Fibroblast of lung (primary cell): ENCODE measurements at regions not wholly inside any gene's neighbourhood (a gene's known extent, or its start where the extent isn't known, plus 50 kb on each side); places are given as distances from the start of the nearest gene placed in this dataset.
"Not testable (repeated sequence)": the region's sequence is repeated elsewhere in the genome, so short reads cannot be mapped to it uniquely, and the experiment has no call there.

ENCODE experiments used
- DNase-seq, 2 donors: peaks; one replicate each; pipeline versions ENCODE4 v3.0.0 to v3.0.0-alpha.2; 2010; ENCODE audit warnings: low read depth in 2 of 2
- H2AFZ ChIP-seq: 2 replicates; pipeline ENCODE4 v1.5.1; 2012; ENCODE audit warnings: low read length, control low read depth, inconsistent platforms
- H3K27ac ChIP-seq: 2 replicates; pipeline ENCODE4 v1.5.1; 2011; ENCODE audit warnings: low read length, control low read depth; ENCODE audit not compliant: insufficient read depth
- H3K27me3 ChIP-seq: 2 replicates; pipeline ENCODE4 v1.5.1; 2011; ENCODE audit warnings: mild to moderate bottlenecking, low read length; ENCODE audit not compliant: control insufficient read depth, insufficient read depth
- H3K36me3 ChIP-seq: 2 replicates; pipeline ENCODE4 v1.5.1; 2011; ENCODE audit warnings: low read length; ENCODE audit not compliant: control insufficient read depth, insufficient read depth
- H3K4me1 ChIP-seq: 2 replicates; pipeline ENCODE4 v1.5.1; 2011; ENCODE audit warnings: low read length; ENCODE audit not compliant: control insufficient read depth, insufficient read depth; ENCODE audit errors: extremely low read depth
- H3K4me2 ChIP-seq: 2 replicates; pipeline ENCODE4 v1.5.1; 2011; ENCODE audit warnings: low read length, control low read depth; ENCODE audit not compliant: insufficient read depth; ENCODE audit errors: extremely low read depth
- H3K4me3 ChIP-seq, 4 experiments: fragments of 200-600 bp in 1 of 4; sonication (generic) in 1 of 4; replicated peaks in 1 of 4; 2 replicates each; pipeline ENCODE4 v1.5.1; 2011 to 2016; ENCODE audit warnings: low read length in 4 of 4, low read depth in 3 of 4, mild to moderate bottlenecking in 3 of 4, control low read depth in 2 of 4, inconsistent platforms in 1 of 4, mixed read lengths in 1 of 4; ENCODE audit not compliant: insufficient read depth in 1 of 4; ENCODE audit errors: control extremely low read depth in 1 of 4
- H3K79me2 ChIP-seq: 2 replicates; pipeline ENCODE4 v1.5.1; 2012; ENCODE audit warnings: mild to moderate bottlenecking, low read length, inconsistent platforms; ENCODE audit not compliant: control insufficient read depth, insufficient read depth
- H3K9ac ChIP-seq: 2 replicates; pipeline ENCODE4 v1.5.1; 2011; ENCODE audit warnings: mild to moderate bottlenecking, low read length, control low read depth; ENCODE audit not compliant: insufficient read depth
- H3K9me3 ChIP-seq: 2 replicates; pipeline ENCODE4 v1.5.1; 2012; ENCODE audit warnings: low read depth, low read length; ENCODE audit not compliant: control insufficient read depth, insufficient read depth
- H4K20me1 ChIP-seq: 2 replicates; pipeline ENCODE4 v1.5.1; 2011; ENCODE audit warnings: low read length; ENCODE audit not compliant: control insufficient read depth, insufficient read depth; ENCODE audit errors: extremely low read depth
- CTCF ChIP-seq, 2 donors: IDR thresholded peaks in 1 of 2; conservative IDR thresholded peaks in 1 of 2; 1 replicate in 1 of 2; 2 replicates in 1 of 2; pipeline ENCODE4 v1.5.1; 2011 to 2012; ENCODE audit warnings: low read length in 2 of 2, control low read depth in 1 of 2, inconsistent platforms in 1 of 2, low read depth in 1 of 2, mild to moderate bottlenecking in 1 of 2
- EZH2 ChIP-seq: IDR thresholded peaks from 2 replicates; pipeline ENCODE4 v1.5.1; 2012; ENCODE audit warnings: low read length, control low read depth, mild to moderate bottlenecking; ENCODE audit errors: missing control alignments

- Histone ChIP-seq H3K9me3 (no peaks in the 10 kb centered on the region), H3K27me3 (no peaks in the 10 kb centered on the region), H3K4me2 (no peak overlapping the region), H4K20me1 (no peaks in the 10 kb centered on the region), H3K4me3 (no peak overlapping the region), H2AFZ (no peak overlapping the region), H3K27ac (no peak overlapping the region), H3K4me1 (no peaks in the 10 kb centered on the region), H3K79me2 (no peaks in the 10 kb centered on the region), H3K9ac (no peak overlapping the region), H3K36me3 (no peaks in the 10 kb centered on the region)
- DNase-seq = peak in 1 of 2 donors; percentile 26
- TF ChIP-seq CTCF (conservative IDR thresholded peaks at IDR 0.05 in 1 of 2, IDR thresholded peaks at IDR 0.05 in 1 of 2; ENCODE audit: low read depth in 1 of 2, low read length in 2 of 2) (no peak), EZH2 (no peak)
These were observed 342.7 kb downstream of the GLUD2 start for GRCh38 chrX:121389976-121390714.

GRCh38 chrX:121405826-121406225 is 358.4 kb downstream of the GLUD2 start:
- no peaks in the 10 kb centered on the region for H3K9me3 ChIP-seq
- no peaks in the 10 kb centered on the region for H3K27me3 ChIP-seq
- no peak overlapping the region for H3K9ac ChIP-seq
- H3K4me3 ChIP-seq = no peak overlapping the region
- H3K4me2 ChIP-seq = no peak overlapping the region
- H3K27ac ChIP-seq = no peak overlapping the region
- H2AFZ ChIP-seq = no peak overlapping the region
- DNase-seq = no peak
- H3K36me3 ChIP-seq = no peaks in the 10 kb centered on the region
- H3K4me1 ChIP-seq = no peaks in the 10 kb centered on the region
- no peaks in the 10 kb centered on the region for H4K20me1 ChIP-seq
- TF ChIP-seq EZH2 = no peak
- H3K79me2 ChIP-seq = no peaks in the 10 kb centered on the region

GRCh38 chrX:121407627-121408026 is 360.2 kb downstream of the GLUD2 start:
- H4K20me1 ChIP-seq = no peaks in the 10 kb centered on the region
- no peak overlapping the region for H3K9ac ChIP-seq

GRCh38 chrX:121431514-121431913 is 384.1 kb downstream of the GLUD2 start:
- not testable (repeated sequence) for H2AFZ ChIP-seq, H3K27me3 ChIP-seq, H3K4me3 ChIP-seq, H3K4me1 ChIP-seq, H4K20me1 ChIP-seq, H3K79me2 ChIP-seq, H3K9me3 ChIP-seq, H3K4me2 ChIP-seq, H3K36me3 ChIP-seq, H3K27ac ChIP-seq, DNase-seq, H3K9ac ChIP-seq

More at GRCh38 chrX:121407627-121408026, 360.2 kb downstream of the GLUD2 start:
- Histone ChIP-seq H3K9me3 (no peaks in the 10 kb centered on the region), H3K27me3 (no peaks in the 10 kb centered on the region), H3K36me3 (no peaks in the 10 kb centered on the region), H3K4me2 (no peak overlapping the region), H3K4me1 (no peaks in the 10 kb centered on the region), H3K27ac (no peak overlapping the region), H3K79me2 (no peaks in the 10 kb centered on the region), H3K4me3 (no peak overlapping the region), H2AFZ (no peak overlapping the region)
- DNase-seq = no peak
- TF ChIP-seq CTCF (conservative IDR thresholded peaks at IDR 0.05 in 1 of 2, IDR thresholded peaks at IDR 0.05 in 1 of 2; ENCODE audit: low read depth in 1 of 2, low read length in 2 of 2) = no peak
- TF ChIP-seq EZH2 = no peak
